Stimulated activated CD4-positive, alpha-beta T cell treated with anti-CD3 and anti-CD28 coated beads, Interleukin-12 subunit alpha, Interleukin-12 subunit beta, amount 100 ng/mL, for 4 hours (primary cell): ENCODE measurements at regions not wholly inside any gene's neighbourhood (a gene's known extent, or its start where the extent isn't known, plus 50 kb on each side); places are given as distances from the start of the nearest gene placed in this dataset.
"Not testable (repeated sequence)": the region's sequence is repeated elsewhere in the genome, so short reads cannot be mapped to it uniquely, and the experiment has no call there.

Source experiments
- DNase-seq: peaks from one replicate; pipeline ENCODE4 v3.0.0-alpha.2; 2020

GRCh38 chr1:99062192-99062591 lies 57.5 kb upstream of the PLPPR5 start:
- DNase-seq: no peak

GRCh38 chr1:99069146-99069545 lies 64.5 kb upstream of the PLPPR5 start:
- no peak for DNase-seq

- DNase-seq: not testable (repeated sequence)
Measured at GRCh38 chr1:99078529-99078928, 73.9 kb upstream of the PLPPR5 start.

- DNase-seq: no peak
Measured at GRCh38 chr1:99082366-99082765, 77.7 kb upstream of the PLPPR5 start.

GRCh38 chr1:99083338-99083737 lies 78.7 kb upstream of the PLPPR5 start:
- DNase-seq: no peak

GRCh38 chr1:99084562-99084961 lies 79.9 kb upstream of the PLPPR5 start:
- DNase-seq: no peak

GRCh38 chr1:99086057-99086456 lies 81.4 kb upstream of the PLPPR5 start:
- DNase-seq: no peak

GRCh38 chr1:99098589-99098988 lies 93.9 kb upstream of the PLPPR5 start:
- DNase-seq: no peak

GRCh38 chr1:99106274-99106673 lies 101.6 kb upstream of the PLPPR5 start:
- DNase-seq: no peak

GRCh38 chr1:99107680-99108079 lies 103.0 kb upstream of the PLPPR5 start:
- no peak for DNase-seq

- DNase-seq: no peak
Measured at GRCh38 chr1:99110140-99111041, 105.7 kb upstream of the PLPPR5 start.

GRCh38 chr1:99115231-99115630 lies 110.6 kb upstream of the PLPPR5 start:
- DNase-seq: no peak

GRCh38 chr1:99119188-99119587 lies 114.5 kb upstream of the PLPPR5 start:
- DNase-seq: no peak

GRCh38 chr1:99122039-99122438 lies 117.4 kb upstream of the PLPPR5 start:
- DNase-seq: no peak

GRCh38 chr1:99123936-99124335 lies 119.3 kb upstream of the PLPPR5 start:
- no peak for DNase-seq

- DNase-seq: no peak
Measured at GRCh38 chr1:99131546-99131945, 126.9 kb upstream of the PLPPR5 start.

- DNase-seq: no peak
Measured at GRCh38 chr1:99133756-99134500, 129.3 kb upstream of the PLPPR5 start.

GRCh38 chr1:99137554-99138206 lies 126.6 kb upstream of the PLPPR4 start:
- no peak for DNase-seq

- no peak for DNase-seq
Measured at GRCh38 chr1:99139876-99140275, 124.4 kb upstream of the PLPPR4 start.

- no peak for DNase-seq
Measured at GRCh38 chr1:99146129-99146848, 118.0 kb upstream of the PLPPR4 start.

GRCh38 chr1:99149952-99150351 lies 114.3 kb upstream of the PLPPR4 start:
- no peak for DNase-seq

GRCh38 chr1:99152132-99152531 lies 112.2 kb upstream of the PLPPR4 start:
- no peak for DNase-seq

- DNase-seq: no peak
Measured at GRCh38 chr1:99163671-99164070, 100.6 kb upstream of the PLPPR4 start.
